Fibroblast of skin of abdomen (primary cell): ENCODE measurements at regions not wholly inside any gene's neighbourhood (a gene's known extent, or its start where the extent isn't known, plus 50 kb on each side); places are given as distances from the start of the nearest gene placed in this dataset.

ENCODE experiments used
- DNase-seq: peaks from one replicate; pipeline ENCODE4 v3.0.0-alpha.2; 2013

DNA sequence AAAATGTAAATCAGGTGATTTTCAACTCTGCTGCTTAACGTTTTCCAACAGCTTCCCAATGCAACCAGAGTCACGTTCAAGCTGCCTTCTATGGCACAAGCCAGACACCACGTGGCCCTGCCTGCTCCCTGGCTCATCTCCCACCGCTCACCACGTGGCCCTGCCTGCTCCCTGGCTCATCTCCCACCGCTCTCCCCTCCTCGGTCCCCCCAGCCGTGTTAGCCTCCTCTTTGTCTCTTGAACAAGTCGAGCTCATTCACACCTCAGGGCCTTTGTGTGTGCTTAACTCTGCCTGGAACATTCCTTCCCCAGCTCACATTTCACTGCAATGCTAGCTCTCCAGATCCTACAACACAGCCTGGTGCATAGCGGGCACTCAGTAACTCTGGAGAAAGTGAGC, 307.6 kb downstream of the CTTN start:
- DNase-seq = no peak

GRCh38 chr11:70707821-70708220, 309.5 kb downstream of the CTTN start:
- DNase-seq = no peak

GRCh38 chr11:70709596-70709995, 311.3 kb downstream of the CTTN start:
- DNase-seq = no peak

GRCh38 chr11:70710192-70710591, 311.9 kb downstream of the CTTN start:
- DNase-seq = no peak

DNA sequence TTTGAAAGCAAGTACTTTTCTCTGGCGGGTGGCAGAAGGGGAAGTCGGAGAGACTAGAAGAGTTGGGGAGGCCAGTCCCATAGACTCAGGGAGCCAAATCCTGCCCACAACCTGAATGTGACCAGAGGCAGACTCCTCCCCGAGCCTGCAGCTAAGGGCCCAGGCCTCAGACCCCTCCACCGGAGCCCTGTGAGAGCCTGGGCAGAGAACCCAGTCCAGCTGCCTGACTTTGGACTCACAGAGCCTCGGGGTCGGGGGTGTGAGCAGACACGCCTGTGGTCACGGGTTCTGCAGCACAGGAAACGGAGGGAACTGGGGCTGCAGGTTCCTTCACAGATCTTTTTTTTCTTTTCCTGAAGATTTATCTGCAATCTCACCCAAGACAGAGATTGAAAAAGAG, 312.3 kb downstream of the CTTN start:
- DNase-seq = no peak

DNA sequence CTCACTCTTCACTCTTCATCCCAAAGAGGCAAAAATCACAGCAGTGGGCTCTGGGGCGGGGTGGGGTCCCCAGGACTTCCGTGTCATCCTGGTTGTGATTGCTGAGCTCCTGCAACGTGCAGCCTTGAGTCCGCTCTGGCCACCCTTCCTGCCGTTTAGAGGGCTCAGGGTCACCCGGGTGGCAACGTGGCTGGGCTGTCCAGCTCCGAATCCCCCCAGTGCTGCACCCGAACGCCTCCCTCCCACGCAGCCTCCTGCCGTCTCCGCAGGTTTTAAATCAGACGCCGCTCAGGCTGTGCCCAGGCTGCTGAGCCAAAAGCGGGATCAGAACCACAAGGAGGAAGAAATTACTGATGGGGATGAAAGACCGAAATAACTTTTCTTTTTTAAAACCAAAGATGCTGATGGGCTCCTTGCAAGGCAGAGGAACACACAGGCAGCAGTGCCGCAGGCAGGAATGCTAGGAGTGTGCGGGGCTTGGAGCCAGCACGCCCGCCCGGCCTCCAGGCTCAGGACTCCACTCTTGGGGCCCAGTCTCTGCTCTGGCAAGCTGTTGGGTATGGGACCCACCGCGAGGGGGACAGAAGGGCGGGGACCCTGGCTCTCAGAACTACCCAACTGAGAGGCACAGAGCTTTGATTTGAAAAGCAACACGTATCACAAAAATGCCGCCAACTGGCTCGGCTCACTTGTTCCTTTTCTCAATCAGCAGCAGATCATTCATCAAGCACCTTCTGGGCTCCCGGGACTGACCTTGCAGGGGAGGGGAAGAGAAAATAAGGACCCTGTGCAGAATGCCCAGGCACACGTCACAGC, 313.0 kb downstream of the CTTN start:
- no peak for DNase-seq

GRCh38 chr11:70711911-70712185, 313.5 kb downstream of the CTTN start:
- no peak for DNase-seq

DNA sequence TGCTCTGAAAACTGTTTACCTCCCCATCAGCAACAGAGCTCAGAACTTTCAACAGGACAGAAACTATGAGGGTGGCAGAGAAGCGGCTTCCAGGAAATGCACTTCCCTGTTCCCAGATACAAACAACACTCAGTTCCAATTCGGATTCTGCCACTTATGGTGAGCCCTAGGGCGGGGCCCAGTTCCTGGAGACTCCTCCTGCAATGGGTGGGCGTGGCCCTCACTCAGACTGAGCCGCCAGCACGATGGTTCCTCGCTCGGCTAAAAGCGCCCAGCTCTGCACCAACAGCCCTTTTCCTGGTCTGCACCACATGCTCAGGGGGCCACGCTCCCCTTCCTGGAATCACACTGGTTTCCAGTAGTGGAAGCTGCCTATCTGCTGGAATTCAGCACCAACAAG, 314.1 kb downstream of the CTTN start:
- no peak for DNase-seq

GRCh38 chr11:70713086-70713835, 314.9 kb downstream of the CTTN start:
- DNase-seq = no peak

GRCh38 chr11:70713988-70714665, 315.8 kb downstream of the CTTN start:
- no peak for DNase-seq

DNA sequence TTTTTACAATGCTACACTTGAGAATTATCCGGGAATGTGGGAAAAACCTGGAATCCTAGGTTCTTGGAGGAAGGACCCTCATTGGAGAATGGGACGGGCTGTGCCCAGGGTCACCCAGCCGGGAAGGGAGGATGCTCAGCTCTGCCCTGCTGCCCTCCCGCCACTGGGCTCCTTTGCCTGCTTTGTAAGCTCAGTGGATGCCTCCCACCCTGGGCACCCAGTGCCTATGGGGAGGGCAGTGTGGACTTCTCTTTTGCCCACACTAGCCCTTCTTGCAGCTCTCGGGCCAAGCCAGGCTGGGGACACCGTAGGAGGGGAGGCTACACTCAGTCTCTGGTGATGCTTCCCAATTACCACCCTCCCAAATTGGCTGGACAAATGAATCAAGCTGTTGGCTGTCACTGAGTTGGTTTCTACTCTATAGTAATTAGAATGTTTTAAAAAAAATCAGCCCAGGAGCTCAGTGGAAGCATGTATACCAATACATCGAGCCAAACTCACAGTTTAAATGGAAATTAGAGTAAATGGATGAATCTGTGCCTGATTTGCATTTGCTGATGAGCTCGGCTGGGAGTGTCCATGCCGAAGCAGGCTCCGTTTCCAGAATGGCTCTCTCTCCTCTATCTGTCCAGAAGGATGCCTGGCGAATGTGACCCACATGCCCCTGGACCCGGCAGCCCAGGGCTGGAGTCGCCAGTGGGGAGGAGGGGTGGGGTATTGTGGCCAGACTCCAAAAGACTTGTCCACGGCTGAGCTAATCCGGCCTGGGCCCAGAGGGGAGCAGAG, 317.0 kb downstream of the CTTN start:
- DNase-seq = no peak

DNA sequence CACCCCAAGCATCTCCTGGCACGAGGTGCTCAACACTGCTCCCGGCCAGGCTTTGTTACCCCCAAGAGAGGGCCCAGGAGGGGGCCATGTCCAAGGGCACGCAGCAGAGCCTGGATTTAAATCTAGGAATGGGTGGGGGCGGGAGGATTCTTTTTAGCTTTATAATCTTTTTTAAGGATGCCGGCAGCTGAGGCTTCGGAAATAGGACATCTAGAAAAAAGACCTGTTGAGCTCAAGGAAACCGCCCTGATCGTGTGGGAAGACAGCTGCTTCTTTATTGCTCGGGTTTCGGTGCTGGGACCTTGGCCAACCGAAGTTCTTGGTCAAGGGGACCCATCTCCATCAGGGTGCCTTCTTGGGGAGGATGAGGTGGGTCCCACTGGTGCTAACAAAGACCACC, 317.9 kb downstream of the CTTN start:
- DNase-seq = no peak

DNA sequence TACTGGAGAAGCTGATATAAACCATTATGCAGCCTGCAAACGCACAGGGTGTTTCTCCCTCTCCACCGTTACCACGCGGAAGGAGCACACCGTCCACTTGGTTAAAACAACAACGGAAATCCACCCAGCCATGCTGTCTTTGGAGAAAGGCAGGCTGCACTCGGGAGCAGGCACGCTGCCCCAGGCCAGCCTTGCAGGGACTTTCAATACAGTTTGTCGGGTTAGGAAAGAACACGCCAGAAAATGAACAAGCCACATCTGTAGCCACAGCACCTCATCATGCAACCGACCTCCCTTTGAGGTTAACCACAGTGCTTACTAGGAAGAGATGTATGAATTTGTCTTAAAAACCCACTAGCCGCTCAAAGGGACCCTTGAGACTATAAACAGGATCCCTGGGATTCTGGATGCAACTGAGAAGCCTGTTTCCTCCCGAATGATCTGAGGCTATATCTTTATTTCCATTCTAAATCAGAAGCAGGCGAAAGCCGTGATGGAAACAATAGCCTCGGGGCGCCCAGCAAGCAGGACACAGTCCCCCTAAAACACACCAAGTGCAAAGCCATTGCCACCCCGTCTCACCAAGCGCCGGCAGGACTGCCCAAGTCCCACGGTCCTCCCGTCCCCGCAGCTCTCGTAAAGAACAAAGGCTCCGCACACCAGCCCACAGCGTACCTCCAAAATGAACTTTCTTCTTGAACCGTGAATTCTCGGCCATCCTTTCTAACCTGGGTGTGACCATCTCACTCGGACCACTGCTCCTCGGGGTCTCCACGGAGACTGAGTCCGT, 318.9 kb downstream of the CTTN start:
- DNase-seq = no peak

DNA sequence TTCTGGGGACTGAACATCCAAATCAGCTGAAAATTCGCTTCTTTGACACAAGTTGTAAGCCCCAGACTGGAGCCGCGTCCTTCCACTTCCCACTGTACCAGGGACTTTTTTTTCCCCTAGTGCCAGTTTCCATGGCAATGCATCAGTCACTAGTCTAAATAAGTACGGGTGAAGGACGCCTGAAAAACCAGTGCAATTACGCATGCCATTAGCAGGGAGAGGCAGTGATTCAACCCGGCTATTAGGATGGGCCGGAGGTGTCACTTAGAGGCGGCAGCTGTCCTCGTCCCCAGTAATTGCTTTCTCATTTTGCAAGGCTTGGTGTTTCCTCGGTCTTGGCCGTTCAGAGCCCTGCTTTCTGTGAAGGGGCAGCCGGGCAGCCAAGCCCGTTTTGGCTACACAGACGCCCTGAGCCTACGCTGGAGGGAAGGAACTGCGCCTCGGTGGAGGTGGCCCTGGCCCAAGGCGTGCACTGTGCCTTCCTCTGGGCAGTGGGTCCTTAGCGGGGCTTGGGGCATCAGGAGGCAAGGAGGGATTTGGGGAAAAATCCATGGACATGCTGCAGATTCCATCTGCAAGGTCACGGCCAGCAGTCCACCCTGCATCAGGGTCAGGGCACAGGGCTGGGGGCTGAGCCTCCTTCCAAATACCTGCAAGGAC, 319.7 kb downstream of the CTTN start:
- no peak for DNase-seq

DNA sequence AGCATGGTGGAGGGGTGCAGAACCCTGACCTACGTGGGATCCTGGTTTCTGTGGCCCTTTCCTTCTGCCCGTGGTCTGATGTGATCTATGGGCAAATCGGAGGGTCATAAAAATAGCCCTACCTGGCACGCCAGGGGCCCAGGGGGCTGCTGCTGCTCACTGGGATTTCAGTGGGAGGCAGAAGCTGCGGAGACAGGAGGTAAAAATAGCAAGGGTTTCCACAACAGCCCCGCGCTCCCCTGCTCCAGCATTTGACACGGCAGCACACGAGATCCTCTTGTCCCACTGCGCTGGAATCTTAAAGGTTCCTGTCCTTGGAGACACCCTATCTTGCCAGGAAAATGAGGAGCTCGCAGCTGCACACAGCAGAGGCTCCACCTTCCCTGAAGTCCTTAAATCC, 321.2 kb downstream of the CTTN start:
- no peak for DNase-seq

- DNase-seq = no peak
These were observed 322.0 kb downstream of the CTTN start for GRCh38 chr11:70720281-70720680.

DNA sequence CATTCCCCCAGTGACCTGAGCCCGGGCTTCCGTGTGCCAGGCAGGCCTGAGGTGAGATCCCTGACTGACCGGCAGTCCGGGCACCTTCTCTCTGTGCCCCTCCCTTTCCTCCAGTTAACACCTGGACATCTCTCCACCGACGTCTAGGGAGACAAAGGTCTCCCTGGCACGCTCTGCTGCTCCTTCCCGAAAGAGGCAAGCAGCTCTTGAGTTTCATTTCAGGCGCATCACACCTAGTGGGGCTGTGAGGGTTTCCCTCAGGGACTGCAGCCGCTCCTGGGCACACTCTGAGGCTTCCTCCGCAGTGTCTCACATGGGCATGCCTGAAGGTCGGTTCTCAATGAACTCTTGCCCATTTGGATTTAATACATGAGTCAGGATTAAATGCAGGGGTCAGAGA, 322.7 kb downstream of the CTTN start:
- no peak for DNase-seq

- no peak for DNase-seq
These were observed 326.9 kb downstream of the CTTN start for GRCh38 chr11:70725278-70725677.

- DNase-seq = no peak
These were observed 327.4 kb downstream of the CTTN start for GRCh38 chr11:70725739-70726138.

DNA sequence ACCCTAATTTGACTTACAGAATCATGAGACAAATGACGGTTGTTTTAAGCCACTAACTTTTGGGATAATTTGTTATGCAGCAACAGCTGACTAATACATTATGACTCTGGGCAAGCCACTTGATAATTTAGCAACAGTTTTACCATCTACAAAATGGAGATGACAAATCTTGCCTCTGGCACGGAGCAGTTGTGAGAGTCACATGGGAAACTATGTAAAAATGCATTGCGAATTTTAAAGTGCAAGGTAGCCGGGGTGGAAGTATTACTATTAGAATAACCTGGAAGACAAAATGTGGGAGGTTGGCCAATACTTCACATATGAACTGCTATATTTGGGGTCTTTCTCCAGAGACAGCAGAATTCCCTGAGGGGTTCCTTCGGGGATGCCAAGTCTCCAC, 328.7 kb downstream of the CTTN start:
- no peak for DNase-seq

GRCh38 chr11:70727899-70728620, 329.7 kb downstream of the CTTN start:
- no peak for DNase-seq
